ENCODE measurements at regions not wholly inside any gene's neighbourhood (a gene's known extent, or its start where the extent isn't known, plus 50 kb on each side); places are given as distances from the start of the nearest gene placed in this dataset.

- TF ChIP-seq CTCF (IDR thresholded peaks at IDR 0.05; ENCODE audit: low read depth, low read length, missing control alignments), result no peak
- DNase-seq (ENCODE audit: extremely low read depth, low read depth), result no peak
Measured at GRCh38 chrX:69277369-69277990, 112.2 kb upstream of the PJA1 start.

GRCh38 chrX:69268611-69269010, 103.4 kb upstream of the PJA1 start:
- DNase-seq (ENCODE audit: extremely low read depth, low read depth), result no peak
- no peak for TF ChIP-seq CTCF (IDR thresholded peaks at IDR 0.05; ENCODE audit: low read depth, low read length, missing control alignments)
- no peak overlapping the region for H3K4me3 ChIP-seq (replicated peaks; ENCODE audit: low read depth, low read length)

More at GRCh38 chrX:69277369-69277990, 112.2 kb upstream of the PJA1 start:
- no peak overlapping the region for H3K4me3 ChIP-seq (replicated peaks; ENCODE audit: low read depth, low read length)

- DNase-seq (ENCODE audit: extremely low read depth, low read depth), result no peak
Measured at GRCh38 chrX:69264158-69264581, 98.9 kb upstream of the PJA1 start.

GRCh38 chrX:69263251-69263820, 98.1 kb upstream of the PJA1 start:
- H3K4me3 ChIP-seq (replicated peaks; ENCODE audit: low read depth, low read length), result no peak overlapping the region
- DNase-seq (ENCODE audit: extremely low read depth, low read depth), result no peak
- no peak for TF ChIP-seq CTCF (IDR thresholded peaks at IDR 0.05; ENCODE audit: low read depth, low read length, missing control alignments)

More at GRCh38 chrX:69264158-69264581, 98.9 kb upstream of the PJA1 start:
- TF ChIP-seq CTCF (IDR thresholded peaks at IDR 0.05; ENCODE audit: low read depth, low read length, missing control alignments), result no peak
- no peak overlapping the region for H3K4me3 ChIP-seq (replicated peaks; ENCODE audit: low read depth, low read length)

- H3K4me3 ChIP-seq (replicated peaks; ENCODE audit: low read depth, low read length), result no peak overlapping the region
- no peak for TF ChIP-seq CTCF (IDR thresholded peaks at IDR 0.05; ENCODE audit: low read depth, low read length, missing control alignments)
- DNase-seq (ENCODE audit: extremely low read depth, low read depth), result no peak
Measured at GRCh38 chrX:69262036-69262936, 97.0 kb upstream of the PJA1 start.

GRCh38 chrX:69260169-69260568, 94.9 kb upstream of the PJA1 start:
- no peak overlapping the region for H3K4me3 ChIP-seq (replicated peaks; ENCODE audit: low read depth, low read length)
- TF ChIP-seq CTCF (IDR thresholded peaks at IDR 0.05; ENCODE audit: low read depth, low read length, missing control alignments), result no peak
- DNase-seq (ENCODE audit: extremely low read depth, low read depth), result no peak

Data from HFF-Myc (cell line).